ENCODE measurements at regions not wholly inside any gene's neighbourhood (a gene's known extent, or its start where the extent isn't known, plus 50 kb on each side); places are given as distances from the start of the nearest gene placed in this dataset.

DNA sequence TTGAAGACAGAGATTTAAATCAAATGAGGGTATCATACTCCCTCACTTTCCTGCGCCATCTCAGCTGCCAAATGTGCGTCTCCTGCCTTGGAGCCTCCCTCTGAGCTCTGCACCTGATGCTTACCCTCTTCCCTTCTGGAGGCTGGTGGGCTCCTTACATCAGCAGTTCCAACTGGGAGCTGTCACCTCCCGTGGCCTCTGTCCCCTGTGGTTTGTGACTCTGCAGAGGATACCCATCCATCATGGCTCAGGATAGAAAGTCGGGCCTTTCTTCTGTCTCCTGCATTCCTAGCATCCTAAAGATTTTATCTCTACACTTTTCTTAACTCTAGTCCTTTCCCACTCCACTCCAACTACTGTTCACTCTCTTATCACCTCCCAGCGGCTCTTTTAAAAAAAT lies 570.6 kb downstream of the BCL11B start:
- DNase-seq (ENCODE audit: low spot score): no peak

DNA sequence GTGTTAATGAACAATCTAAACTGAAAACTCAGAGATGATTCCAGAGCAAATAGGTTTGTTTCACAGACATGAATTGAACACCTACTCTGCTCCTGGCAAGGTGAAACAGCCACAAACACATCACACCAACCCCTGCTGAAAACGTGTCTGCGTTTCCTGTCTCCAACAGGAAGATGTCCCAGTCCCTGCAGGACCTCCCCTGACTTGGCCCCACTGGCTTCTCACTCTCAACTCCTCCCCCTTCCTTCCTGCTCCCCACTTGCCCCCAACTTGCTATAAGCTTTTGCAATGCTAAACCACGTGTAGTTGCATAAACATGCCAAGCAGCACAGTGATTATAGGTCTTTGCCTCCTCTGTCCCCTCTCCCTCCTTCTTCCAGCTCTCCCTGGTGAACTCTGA lies 567.6 kb downstream of the BCL11B start:
- DNase-seq (ENCODE audit: low spot score): peak; percentile 33

DNA sequence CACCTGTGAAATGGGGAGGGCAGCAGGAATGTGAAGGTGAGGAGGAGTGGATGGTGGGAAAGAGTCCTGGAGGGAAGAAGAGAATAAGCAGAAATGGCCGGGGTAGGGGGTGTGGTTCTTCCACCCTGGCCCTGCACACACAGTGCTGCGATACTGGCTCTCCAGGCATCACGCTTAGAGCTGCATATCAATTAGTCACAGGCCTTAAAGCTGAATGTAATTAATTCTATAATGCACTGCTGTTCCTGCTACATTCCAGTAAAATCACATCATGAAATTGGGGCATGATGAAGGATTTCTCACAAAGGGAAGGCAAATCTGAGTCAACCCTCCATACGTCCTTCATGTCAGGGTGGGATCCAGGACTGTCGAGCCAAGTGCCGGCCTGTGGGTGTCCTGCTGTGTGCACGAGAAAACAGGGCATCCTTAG lies 566.1 kb downstream of the BCL11B start:
- DNase-seq (ENCODE audit: low spot score): no peak

DNA sequence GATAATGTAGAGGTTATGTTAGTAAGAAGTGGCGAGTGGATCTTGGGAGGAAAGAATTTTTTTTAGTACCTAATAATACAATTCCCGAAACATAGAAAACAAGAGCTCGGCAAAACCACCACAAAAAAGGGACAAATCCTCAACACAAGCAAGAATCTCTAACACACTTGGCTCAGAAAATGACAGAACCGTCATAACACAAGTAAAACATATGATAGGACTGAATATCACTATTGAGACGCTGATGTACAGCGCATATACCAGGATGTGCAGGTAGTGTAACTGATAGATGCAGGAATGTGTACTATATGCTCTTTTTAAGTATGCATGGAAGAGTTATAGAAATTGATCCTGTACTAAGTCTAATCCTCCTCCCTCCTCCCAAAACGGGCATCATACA lies 564.5 kb downstream of the BCL11B start:
- no peak for DNase-seq (ENCODE audit: low spot score)

DNA sequence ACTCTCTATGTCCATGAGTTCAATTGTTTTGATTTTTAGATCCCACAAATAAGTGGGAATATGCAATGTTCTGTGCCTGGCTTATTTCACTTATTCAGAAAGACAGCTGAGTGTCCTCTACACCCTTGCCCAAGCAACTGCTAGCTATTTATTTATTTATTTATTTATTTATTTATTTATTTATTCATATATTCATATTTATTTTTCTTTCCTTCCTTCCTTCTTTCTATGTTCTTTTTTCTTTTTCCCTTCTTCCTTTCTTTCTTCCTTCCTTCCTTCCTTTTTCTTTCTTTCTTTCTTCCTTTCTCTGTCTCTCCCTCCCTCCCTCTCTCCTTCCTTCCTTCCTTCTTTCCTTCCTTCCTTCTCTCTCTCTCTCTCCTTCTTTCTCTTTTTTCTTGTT lies 563.4 kb downstream of the BCL11B start:
- no peak for DNase-seq (ENCODE audit: low spot score)

DNA sequence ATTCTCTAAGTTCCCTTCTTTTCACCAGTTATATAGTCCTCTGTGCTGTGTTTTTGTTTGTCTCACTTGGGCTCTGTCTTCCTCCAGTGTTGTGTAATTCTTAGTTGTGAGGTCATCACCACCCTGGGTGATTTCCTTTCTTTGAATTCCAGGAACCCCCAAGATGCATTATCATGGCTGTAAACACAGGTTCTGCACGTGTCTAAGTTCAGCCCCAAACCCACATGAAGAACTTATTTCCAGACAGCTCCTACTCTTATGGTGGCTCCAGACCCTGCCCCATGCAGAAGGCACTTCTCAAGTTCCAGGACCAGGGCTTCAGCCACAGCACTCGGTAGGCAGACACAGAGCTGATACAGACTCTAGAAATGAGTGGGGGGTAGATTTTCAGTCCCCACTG lies 560.5 kb downstream of the BCL11B start:
- DNase-seq (ENCODE audit: low spot score): peak; percentile 23

DNA sequence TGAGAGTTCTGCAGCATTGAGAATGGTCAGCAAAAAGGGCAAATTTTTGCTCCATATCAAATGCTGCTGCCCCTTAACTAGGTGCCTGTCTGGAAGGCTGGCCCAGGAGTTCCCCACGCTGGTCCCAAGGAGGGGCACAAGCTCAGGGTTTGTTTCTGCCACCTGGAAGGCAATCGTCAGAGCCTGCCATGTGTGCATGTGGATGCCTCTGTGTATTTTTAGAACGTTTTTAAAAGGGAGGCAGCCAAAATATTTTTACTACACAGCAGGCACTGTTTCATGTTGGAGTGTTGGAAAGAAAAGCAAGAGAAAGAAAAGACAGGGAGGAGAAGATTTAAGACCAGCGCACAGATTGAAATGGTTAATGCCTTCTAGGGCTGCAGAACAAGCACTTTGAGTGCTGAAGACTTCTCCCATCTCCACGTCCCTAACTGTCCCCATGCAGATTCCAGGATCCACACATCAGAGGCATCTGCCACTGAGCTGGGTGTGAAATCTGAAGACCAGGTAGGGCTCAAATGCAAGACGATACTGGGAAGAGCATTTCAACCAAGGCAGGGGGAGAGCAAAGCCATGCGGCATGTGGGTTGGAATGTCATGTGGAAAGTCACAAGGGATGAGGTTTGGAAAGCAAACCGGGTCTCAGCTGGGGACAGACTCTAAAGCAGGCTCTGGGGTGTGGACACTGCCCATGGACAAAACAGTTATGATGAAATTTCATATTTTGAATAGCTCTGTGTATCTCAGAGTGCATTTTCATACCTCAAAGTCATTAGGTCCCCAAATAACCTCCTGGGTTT lies 557.2 kb downstream of the BCL11B start:
- DNase-seq (ENCODE audit: low spot score): no peak

DNA sequence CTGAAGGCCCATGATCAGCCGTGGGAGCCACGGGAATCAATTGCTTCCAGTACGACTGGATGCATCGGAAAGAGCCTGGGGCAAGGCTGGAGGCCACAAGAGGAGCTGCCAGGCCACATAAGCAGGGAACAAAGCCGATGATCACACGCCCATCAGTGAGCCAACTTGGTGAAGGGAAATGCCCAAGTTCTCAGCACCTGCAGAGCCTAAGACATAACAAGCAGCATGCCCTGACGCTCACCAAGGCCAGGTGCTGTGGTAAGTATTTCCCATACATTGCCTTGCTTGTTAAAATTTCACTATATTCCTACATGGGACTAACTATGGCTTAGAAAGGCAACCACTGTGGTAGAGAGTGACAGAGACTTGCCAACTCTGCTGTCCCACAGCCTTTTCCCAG lies 555.9 kb downstream of the BCL11B start:
- DNase-seq (ENCODE audit: low spot score): no peak

DNA sequence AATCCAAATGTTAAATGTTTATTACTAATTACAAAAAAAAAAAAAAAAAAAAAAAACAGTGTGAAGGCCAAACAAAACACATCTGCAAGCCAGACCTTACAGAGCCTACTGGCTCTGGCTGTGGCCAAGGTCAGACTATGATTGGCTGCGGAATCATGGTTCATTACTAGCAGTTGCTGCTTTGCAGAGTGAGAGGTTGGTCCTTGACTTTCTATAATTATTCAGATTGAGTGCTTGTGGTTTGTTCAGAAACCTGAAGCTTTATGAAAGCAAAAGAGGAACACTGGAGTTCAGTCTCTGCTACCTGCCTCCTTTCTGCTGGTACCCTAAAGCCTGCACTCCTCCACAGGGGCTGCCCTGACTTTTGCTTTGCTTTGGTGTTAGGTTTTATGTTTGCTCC lies 550.9 kb downstream of the BCL11B start:
- no peak for DNase-seq (ENCODE audit: low spot score)

DNA sequence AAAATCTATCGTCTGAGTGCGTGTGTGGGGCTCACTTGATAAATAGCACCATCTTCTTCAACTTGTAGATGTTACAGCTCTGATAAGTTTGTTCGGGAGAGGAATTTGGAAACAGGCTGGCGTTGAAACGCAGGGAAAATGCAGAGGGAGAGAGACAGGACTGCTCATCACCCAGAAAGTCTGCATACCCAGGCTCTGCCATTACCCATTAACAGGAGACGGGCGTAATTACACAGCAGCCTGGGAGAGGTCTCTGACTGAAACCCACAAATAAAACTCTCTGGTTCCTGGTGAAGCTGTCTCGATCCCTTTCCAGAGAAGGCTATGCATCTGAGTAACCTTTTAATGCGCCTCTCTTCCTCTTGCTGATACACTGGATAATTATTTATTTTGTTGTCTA lies 547.3 kb downstream of the BCL11B start:
- no peak for DNase-seq (ENCODE audit: low spot score)

DNA sequence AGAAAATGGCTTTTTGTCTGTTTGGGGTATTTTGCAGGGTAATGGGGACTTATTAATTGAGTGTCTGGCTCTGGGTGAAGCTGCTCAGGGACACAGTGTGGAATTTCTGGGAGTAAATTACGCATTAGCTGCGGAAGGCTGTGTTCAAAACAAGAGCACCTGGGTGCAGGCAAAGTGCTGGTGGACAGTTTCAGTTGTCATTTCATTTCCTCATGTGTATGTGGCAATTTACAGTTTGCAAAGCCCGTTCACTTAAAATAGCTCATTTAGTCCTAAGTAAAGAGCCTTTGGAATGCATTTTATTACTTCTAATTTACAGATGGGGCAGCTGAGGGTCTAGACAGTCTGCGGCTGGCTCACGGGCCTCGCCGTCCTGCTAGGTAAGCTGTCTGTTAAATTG lies 546.8 kb downstream of the BCL11B start:
- DNase-seq (ENCODE audit: low spot score): no peak

DNA sequence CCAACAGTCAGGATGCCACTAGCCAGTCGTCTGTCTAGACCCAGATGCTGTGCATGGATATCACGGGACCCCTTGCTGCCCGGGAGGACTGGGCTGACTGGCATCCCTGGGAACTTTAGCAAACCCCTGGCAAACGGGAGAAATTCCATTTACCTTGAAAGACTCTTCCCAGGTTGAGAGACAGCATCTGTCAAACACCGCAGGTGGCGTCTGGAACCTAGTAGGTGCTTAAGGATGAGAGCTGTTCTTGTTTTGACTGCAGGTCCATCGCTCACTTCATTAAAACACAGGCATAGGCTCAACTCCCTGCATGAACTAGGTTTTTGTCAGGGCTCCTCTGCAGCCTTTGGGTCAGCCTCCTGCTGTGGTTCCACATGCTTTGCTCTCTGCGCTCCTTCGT lies 546.3 kb downstream of the BCL11B start:
- DNase-seq (ENCODE audit: low spot score): no peak

DNA sequence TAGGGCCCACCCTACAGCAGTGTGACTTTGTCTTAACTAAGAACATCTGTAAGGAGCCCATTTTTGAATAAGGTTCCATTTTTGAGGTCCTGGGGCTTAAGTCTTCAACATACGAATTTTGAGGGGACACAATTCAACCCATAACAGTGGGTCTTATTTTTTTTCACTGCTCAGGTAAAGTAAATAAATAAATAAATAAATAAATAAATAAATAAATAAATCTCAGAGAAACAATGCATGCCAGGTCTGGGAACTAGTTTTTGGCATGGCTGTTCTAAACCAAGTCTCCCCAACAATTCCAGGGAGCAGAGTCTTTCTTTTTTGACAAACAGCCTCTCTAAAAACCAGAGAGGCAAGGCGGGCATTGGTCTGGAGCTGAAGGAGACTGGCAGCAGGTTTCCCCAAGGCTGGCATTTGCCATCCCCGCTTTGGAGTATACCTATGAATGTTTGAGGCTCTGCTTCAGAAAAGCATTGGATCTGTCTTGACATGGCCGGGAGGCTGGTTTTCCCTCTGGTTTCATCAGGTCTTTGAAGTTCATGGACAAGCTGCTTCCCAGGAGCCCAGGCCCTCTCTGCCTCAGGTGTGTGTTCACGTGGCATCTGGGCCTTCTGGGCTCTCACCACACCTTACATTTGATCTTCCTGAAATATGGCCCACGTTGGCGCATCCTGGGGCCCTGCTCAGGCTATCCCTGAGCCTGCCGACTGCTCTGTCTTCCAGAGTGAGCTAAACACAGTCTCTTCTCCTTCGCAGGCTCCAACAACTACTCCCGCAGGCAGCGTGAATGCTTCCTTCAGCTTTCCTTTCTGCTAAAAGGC lies 545.2 kb downstream of the BCL11B start:
- no peak for DNase-seq (ENCODE audit: low spot score)

DNA sequence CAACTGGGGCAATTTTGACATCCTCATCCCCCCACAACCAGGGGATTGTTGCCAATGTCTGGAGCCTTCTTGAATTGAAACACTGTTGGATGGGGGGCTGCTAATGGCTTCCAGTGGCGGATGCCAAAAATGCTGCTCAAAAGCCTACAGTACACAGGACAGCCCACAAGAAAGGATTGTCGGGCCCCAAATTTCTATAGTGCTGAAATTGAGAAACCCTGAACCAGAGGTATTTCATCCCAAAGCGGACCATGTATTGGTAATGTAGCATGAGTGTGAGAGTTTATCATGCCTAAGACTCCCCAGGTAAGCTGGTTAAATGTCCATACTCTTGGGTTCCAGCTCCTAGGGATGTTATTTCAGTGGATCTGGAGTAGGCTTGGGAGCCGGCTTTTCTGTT lies 544.0 kb downstream of the BCL11B start:
- DNase-seq (ENCODE audit: low spot score): no peak

DNA sequence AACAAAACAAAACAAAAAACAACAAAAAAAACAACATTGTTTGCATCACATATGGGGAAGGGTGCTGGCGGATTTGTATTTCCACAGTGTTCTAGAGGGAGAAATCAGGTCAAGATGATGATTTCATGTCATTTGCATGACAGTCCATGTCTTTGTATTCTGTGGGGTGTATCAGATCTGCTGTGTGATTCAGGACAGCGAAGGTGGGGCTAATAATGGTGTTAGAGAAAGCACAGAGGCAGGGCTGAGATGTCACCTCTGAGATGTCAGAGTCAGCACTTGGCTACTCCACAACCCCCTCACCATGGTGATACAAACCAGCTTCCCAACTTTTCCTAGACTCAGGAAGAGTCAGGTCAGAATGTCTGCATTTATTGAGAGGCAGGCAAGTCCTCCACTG lies 543.2 kb downstream of the BCL11B start:
- no peak for DNase-seq (ENCODE audit: low spot score)

DNA sequence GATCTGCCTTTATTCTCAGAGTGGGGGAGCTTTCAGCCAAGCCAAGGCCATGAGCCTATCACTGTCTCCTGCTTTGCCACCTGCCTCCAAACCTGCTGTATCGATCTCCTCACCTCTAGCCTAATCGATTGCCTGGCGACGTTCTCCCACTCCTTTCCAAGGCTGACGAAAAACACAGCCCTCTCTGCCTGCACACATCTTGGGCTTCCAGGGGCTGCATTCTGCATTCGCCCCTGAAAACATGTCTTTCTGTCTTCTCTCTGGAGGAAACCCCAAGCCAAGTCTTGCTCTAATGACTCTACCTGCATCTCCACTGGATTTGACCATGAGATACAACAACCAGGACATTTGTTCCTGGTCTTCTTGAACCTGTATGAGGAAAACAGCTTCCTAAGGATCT lies 540.7 kb downstream of the BCL11B start:
- no peak for DNase-seq (ENCODE audit: low spot score)

DNA sequence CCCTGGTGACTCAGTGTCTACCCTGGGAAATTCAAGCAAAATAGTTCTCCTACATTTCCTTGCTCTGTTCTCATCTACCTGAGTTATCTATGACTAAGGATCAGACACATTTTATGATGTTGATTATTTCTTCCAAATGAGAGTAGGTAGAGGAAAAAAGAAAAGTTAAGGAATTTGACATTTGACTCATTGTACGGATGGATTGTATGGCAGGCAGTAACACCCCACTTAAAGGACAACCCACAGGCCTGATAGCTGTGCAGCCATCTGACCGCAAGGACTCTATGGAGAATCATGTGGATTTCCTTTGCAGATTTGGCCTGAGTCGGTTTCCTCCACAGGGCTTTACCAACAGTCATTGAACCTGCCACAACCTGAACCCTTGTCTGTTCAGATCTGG lies 540.3 kb downstream of the BCL11B start:
- DNase-seq (ENCODE audit: low spot score): no peak

DNA sequence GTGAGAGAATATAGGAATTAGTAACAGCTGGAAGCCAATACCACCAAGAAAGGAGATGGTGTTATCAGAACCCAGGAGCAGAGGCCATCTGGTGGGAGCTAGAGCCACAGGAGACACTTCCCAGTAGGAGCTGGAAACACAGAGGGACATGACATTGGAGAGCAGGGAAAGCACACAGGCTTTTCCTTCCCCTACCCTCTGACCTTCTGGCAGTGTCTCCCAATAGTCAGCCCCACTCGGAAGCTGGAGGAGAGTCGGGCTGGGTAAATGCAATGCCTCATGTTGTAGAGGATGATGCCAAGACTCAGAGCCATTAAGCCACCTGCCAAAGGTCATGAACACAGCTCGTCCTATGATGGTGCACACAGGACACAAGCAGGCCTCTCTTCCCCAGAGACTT lies 538.5 kb downstream of the BCL11B start:
- no peak for DNase-seq (ENCODE audit: low spot score)

DNA sequence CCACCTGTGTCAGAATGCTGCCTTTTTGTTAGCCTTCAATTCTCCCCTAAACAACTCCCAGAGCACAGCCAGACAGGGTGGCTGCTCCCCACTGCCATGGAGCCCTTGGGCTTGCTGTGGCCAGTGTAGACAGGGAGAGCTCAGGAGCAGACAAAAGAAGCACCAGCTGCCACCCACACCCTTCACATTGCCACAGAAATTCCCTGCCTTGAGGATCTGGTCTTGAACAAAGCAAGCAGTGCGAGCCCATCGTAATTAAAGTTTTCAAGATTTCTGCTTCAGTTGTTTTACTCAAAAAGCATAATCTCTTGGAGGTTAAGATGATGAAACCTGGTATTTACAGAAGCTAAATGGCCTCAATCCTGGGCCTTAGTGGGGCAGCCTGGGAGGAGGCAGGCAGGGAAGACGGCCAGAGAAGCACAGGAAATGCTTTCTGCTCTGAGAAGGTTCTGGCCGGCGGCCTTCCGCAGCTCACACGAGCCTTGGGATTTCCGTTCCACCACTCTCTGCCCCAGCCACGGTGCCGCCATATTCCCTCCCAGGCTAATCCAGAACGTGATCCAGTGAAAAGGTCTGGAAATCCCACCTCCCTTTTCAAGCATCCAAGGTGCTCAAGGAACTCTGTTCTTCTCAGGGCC lies 535.2 kb downstream of the BCL11B start:
- no peak for DNase-seq (ENCODE audit: low spot score)

DNA sequence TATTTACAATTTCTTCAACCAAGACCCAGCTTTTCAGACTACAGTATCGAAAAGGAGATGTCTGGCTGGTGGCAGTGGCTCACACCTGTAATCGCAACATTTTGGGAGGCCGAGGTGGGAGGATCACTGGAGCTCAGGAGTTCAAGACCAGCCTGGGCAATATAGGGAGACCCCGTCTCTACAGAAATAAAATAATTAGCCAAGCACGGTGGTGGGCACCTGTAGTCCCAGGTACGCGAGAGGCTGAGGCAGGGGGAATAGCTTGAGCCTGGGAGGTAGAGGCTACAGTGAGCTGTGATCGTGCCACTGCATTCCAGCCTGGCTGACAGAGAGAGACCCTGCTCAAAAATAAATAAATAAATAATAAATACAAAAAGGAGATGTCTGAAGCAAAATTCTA lies 530.5 kb downstream of the BCL11B start:
- no peak for DNase-seq (ENCODE audit: low spot score)

DNA sequence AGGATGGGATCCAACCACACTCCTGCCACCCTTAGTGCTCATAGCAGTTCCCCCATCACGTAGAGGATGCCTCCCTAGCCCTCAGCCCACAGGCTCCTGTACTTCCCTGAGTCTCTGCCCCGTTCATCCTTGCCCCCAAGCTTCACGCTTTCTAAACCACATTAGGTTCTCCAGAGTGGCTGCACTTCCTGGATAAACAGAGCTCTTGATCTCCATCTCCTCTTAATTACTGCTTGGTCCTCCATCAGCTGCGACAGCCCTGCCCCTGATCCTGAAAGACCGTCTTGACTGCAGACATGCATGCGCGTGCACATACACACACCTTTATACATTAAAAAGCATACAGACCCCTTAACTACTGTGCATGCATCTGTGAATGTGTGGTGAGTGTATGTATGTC lies 530.0 kb downstream of the BCL11B start:
- no peak for DNase-seq (ENCODE audit: low spot score)

DNA sequence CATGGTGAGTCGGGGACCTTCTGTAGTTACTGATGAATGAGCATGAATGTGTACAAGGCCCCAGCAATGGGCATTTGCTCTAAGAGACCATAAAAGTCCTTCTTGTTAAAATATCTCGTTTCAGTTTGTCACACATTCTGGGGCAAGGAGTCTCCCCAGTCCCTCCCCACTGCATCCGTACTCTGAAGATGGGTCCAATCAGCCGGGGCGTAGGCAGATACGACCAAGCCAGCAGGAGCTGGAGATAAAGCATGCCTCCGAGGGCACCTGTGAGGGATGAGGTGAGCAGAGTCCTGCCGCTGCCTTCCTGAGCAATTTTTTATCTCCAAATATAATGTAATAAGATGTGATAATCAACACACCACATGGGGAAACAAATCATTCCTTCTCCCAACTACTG lies 528.5 kb downstream of the BCL11B start:
- no peak for DNase-seq (ENCODE audit: low spot score)

DNA sequence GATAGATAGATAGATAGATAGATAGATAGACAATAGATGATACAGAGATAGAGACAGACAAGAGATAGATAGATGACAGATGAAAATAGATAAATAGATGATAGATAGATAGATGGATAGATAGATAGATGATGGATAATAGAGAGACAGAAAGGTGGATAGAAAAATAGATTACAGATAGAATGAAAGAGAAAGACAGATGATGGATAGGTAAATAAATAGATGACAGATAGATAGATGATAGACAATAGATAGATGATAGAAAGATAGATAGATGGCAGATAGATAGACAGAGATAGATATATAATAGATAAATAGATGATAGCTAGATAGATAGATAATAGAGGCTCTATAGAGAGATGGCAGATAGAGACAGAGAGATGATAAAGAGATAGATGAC lies 523.0 kb downstream of the BCL11B start:
- no peak for DNase-seq (ENCODE audit: low spot score)

Data from CD4-positive, alpha-beta T cell treated with Interleukin-15 for 4 hours (primary cell).